Sciatic nerve (tissue), 2 donors: ENCODE measurements at regions not wholly inside any gene's neighbourhood (a gene's known extent, or its start where the extent isn't known, plus 50 kb on each side); places are given as distances from the start of the nearest gene placed in this dataset.
A peak's percentile ranks its signal among the peaks of the same experiment; 100 is the strongest.
"Not testable (repeated sequence)": the region's sequence is repeated elsewhere in the genome, so short reads cannot be mapped to it uniquely, and the experiment has no call there.

ENCODE experiments used
- ATAC-seq: fragments of 200-7000 bp; cut with Tn5 transposase; one replicate; pipeline ENCODE4 v1.9.1; 2020; ENCODE audit warnings: mild to moderate bottlenecking, moderate library complexity
- DNase-seq: peaks from one replicate; pipeline ENCODE4 v3.0.0-alpha.2; 2020; ENCODE audit warnings: low spot score
- intact Hi-C: fragments of 100-400 bp; cut with DNase I; formaldehyde crosslinking; loops from one replicate; pipeline ENCODE4 v1.14.2; 2022
- donor health status: DM: no; HTN: no; CAD: no.
- donor health status: DM: no; HTN: no; CAD: no.

DNA sequence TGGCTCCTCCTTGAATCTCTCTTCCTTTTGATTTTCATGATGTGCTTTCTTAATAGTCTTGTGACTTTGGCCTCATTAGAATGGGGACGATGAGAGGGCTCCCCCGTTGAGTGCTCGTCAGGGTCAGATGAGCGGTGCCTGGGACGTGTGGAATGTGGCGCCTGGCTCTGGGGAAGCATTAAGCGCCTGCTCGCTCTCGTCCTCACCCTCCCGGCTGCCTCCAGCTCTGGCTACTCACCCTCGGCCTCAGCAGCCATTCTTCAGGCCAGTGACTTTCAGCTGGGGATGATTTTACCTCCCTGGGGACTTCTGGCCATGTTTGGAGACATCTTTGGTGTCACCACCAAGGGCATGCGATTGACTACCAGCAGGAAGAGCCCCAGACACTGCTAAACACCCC is 69.7 kb downstream of the RPS6KA4 start:
- no peak for ATAC-seq
- no peak for DNase-seq
- intact Hi-C loops: no loop called here

- DNase-seq: no peak
- intact Hi-C loops: no loop called here
- no peak for ATAC-seq
These were observed 71.0 kb downstream of the RPS6KA4 start for GRCh38 chr11:64429970-64430369.

GRCh38 chr11:64430645-64431044 is 71.7 kb downstream of the RPS6KA4 start:
- intact Hi-C loops: no loop called here
- no peak for ATAC-seq
- DNase-seq: no peak

- intact Hi-C loops: no loop called here
- no peak for ATAC-seq
- no peak for DNase-seq
These were observed 77.0 kb downstream of the RPS6KA4 start for GRCh38 chr11:64436000-64436399.

GRCh38 chr11:64437426-64437825 is 78.5 kb downstream of the RPS6KA4 start:
- ATAC-seq (no peak), DNase-seq (no peak)
- intact Hi-C loops: no loop called here

DNA sequence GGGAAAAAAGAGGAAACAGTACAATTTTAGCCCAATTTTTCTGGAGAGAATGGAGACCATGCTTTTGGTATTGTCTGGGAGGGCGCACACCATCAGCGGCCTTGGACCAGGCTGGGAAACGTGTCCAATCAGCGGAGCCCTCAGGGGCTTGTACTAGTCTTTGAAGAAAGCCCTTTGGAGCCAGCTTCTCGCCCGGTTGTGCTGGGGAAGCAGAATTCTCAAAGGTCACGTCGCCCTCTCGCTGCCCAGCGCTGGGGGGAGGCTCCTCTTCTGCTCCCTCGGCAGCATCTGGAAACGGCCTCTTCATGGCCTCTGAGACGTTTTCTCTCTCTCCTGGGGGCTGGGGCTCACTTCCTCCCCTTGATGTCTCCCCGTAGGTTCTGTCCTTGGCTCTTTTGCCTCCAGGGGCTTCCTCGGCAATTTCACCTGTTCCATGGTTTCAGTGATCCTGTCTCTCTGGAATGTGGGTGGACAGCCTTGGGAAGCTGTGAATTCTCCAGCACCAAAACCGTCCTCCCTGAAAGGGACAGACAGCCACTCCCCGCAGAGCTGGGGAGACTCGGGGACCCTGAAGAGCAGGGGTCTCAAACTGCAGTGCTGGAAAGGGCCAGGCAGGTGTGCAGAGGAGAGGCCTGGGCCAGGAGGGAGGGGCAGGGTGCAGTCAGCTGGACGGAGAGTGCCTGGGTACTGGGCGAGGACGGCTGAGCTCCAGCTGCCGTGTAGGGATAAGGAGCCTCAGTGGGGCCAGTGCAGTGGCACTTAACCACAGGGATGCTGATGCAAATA is 80.2 kb downstream of the RPS6KA4 start:
- intact Hi-C loops: no loop called here
- ATAC-seq (no peak), DNase-seq (no peak)

GRCh38 chr11:64439772-64440491 is 81.0 kb downstream of the RPS6KA4 start:
- ATAC-seq, DNase-seq: not testable (repeated sequence)
- intact Hi-C loops: loop anchor here (10.0 kb wide), 1 partner anchor 205 kb away; no protein-coding TSS in a partner anchor

- DNase-seq (peak; percentile 37), ATAC-seq (no peak)
- intact Hi-C loops: loop anchor here (10.0 kb wide), 1 partner anchor 204 kb away; no protein-coding TSS in a partner anchor
These were observed 82.2 kb downstream of the RPS6KA4 start for GRCh38 chr11:64441127-64441526.

- DNase-seq (no peak), ATAC-seq (no peak)
- intact Hi-C loops: loop anchor here (10.0 kb wide), 1 partner anchor 202 kb away; no protein-coding TSS in a partner anchor
These were observed 84.0 kb downstream of the RPS6KA4 start for GRCh38 chr11:64443001-64443400.

DNA sequence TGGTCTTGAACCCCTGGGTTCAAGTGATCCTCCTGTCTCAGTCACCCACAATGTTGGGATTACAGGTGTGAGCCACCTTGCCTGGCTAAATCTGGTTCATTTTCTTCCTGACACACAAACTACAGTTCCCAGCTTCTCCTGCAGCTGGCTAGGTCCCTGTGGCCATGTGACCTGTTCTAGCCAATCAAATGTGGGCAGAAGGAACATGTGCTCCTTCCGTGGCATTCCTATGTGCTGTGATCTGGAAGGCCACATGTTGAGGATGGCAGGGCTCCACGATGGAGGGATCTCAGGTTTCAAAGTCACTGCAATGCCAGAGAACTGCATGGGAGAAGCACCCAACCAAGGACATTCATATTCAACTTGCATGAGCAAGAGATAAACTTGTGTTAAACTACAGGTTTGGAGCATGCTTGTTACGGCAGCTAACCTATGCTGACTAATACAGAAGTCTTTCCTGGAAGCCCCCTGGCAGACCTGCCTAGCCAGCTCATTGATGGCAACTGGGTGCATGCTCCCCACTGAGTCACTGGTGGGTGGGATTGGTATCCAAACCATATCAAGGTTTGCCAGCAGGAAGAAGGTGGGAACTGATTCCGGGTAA is 86.0 kb downstream of the RPS6KA4 start:
- ATAC-seq: no peak
- no peak for DNase-seq
- intact Hi-C loops: loop anchor here (10.0 kb wide), 1 partner anchor 200 kb away; no protein-coding TSS in a partner anchor

GRCh38 chr11:64445651-64446050 is 86.7 kb downstream of the RPS6KA4 start:
- intact Hi-C loops: loop anchor here (10.0 kb wide), 1 partner anchor 199 kb away; no protein-coding TSS in a partner anchor
- ATAC-seq: no peak
- DNase-seq: no peak

DNA sequence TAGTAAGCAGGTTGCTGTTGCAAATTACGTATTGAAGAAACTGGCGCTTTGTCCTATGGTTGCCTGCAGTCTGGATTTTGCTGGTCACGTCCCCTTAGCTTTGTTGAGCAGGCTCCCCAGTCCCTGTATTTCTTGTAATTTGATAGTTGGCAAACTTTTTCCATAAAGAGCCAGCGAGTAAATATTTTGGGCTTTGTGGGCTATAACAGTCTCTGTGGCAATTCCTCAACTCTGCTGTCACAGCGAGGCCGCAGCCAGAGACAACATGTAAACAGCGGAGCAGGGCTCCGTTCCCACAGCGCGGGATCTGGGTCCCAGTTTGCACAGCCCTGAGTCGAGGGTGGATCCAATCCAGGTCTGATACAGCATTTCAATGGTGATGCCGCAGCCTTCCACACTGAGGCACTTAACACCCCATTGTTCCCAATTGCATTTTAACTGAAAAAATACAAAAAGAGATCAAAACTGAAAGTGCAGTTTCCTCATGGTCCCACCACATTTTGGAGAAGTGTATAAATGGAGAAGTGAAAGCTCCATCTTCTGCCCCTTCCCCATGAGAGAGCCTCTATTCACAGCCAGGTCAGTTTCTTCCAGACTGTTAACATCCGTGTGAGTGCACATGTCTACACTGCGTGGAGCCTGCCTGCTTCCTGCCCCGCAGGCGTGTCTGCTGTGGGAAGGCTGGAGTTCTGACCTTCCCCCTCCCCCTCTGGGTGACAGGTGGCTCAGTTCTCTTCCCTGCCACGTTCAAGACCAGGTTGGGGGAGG is 89.1 kb downstream of the RPS6KA4 start:
- ATAC-seq: peak; percentile 80
- intact Hi-C loops: loop anchor here (10.0 kb wide), 1 partner anchor 197 kb away; no protein-coding TSS in a partner anchor
- DNase-seq: peak; percentile 27

DNA sequence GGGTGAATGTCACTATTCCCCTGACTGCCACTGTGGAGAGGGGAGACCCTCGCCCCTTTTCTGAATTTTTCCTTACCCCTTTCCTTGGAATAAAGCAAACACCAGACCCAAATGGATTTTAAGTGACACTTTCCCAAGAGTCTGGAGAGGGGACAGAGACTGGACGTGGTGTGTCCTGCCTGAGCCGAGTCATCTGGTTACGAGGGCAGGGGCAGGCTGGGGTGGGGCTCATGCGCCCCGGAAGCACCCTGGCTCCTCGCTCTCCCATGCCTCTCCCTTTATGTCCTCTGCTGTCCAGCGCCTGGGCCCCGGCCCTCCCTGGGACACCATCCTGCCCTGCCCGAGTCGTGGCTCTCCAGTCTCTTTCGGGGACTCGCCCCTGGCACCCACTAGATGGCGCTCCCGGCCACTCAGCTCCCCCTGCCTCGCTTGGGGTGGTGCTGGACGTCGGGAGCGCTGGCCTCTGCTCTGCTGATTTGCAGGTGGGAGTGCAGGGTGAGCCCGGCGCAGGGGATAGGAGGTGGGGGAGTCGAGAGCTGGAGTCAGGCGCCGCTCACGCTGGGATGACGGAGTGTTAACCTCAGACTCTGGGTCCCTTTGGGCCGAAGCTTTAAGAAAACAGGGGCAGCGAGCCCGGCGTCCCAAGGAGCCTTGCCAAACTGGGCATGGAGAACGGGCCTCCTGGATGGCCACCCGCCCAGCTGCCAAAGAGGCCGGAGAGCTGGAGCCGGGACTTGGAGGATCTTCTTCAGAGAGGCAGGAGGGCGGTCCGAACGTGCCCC is 89.8 kb downstream of the RPS6KA4 start:
- DNase-seq (peak; percentile 91), ATAC-seq (peak; percentile 97)
- intact Hi-C loops: loop anchor here (10.0 kb wide), 1 partner anchor 196 kb away; no protein-coding TSS in a partner anchor

DNA sequence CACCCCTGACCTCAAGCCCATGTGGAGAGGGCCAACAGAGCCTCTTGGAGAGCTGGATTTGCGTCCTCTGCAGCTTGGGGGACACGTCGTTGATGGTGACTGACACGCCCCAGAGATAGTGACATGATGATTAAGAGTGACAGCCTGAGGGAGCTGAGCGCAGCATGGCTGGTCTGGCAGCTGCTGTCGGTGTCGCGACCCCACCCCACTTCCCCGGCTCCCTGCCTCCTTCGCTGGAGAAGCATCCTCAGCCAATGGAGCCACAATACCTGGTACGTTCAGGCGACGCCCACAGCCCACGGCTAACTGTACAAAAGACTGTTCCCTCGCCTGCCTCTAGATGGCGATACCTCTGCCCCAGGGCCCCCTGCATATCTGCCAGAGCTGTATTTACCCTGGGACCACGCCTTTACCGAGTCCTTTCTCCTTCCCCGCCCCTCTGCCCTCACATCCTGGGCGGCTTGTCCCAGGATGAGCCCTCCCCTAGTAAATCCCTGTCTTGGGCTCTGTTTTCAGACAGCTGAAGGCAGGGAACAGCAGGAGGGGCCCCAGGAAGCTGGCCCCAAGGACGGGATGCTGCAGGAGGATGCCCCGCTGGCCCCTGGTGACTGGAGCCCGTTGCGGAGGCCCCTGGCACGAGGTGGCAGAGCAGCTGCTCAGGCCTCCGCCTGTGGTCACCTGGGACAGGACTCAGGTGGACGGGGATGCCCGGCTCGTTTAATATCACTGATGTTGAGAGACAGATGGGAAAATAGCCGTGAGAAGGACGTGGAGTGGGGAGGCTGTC is 90.6 kb downstream of the RPS6KA4 start:
- peak; percentile 76 for ATAC-seq

GRCh38 chr11:64450168-64450560 is 91.2 kb downstream of the RPS6KA4 start:
- intact Hi-C loops: no loop called here
- DNase-seq: no peak
- no peak for ATAC-seq

More for the DNA sequence above, 90.6 kb downstream of the RPS6KA4 start:
- intact Hi-C loops: loop anchor here (10.0 kb wide), 1 partner anchor 195 kb away; no protein-coding TSS in a partner anchor
- peak; percentile 71 for DNase-seq

DNA sequence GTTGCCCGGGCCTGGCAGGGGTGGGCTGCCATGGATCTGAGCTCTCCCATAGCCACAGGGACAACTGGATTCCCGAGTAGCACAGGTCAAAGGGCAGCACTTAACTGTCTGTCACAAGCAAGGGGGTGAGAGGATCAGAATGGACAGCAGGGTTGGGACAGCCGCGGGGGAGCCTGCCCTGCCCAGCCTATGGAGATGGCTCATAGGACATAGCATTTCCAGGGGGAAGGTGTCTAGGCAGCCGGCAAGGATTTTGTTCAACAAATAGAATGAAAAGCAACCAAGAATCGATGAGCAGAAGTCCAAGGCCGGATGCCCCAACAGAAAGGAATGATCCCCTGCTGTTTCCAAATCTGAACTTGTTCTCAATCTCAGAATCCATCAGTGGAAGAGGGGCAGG is 92.9 kb downstream of the RPS6KA4 start:
- intact Hi-C loops: no loop called here
- DNase-seq (peak; percentile 12), ATAC-seq (no peak)

GRCh38 chr11:64453466-64453865 is 94.5 kb downstream of the RPS6KA4 start:
- intact Hi-C loops: no loop called here
- DNase-seq (peak; percentile 30), ATAC-seq (no peak)
